Stimulated activated naive CD8-positive, alpha-beta T cell treated with anti-CD3 and anti-CD28 coated beads, Interleukin-15, Interleukin-2, amounts not matched to agents 100 U/mL and 50 U/mL, for 24 hours (primary cell): ENCODE measurements at regions not wholly inside any gene's neighbourhood (a gene's known extent, or its start where the extent isn't known, plus 50 kb on each side); places are given as distances from the start of the nearest gene placed in this dataset.

Experiments used
- ATAC-seq: fragments of 150-1000 bp; cut with Tn5 transposase; one replicate; pipeline ENCODE4 v1.10.0; 2021
- DNase-seq: peaks from one replicate; pipeline ENCODE4 v3.0.0; 2021

DNA sequence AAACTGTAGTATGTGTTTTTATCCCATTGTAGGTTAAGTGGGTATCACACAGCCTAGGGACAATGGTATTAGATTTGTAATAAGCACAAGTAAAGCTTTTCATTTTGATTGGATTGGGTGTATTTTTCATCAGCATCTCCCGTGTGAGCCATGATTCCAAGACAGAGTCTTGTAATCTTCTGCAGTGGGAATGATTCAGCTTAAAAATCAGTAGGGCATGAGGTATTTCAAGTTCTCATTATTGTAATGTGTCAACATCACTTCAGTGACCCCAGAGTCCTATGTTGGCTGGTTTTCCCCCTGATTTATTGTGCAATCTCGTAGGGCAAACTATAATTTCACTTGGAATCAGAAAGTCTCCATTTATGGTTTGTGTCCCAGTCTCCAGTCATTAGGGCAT, 833.2 kb upstream of the RBFOX1 start:
- no peak for DNase-seq
- ATAC-seq: no peak

DNA sequence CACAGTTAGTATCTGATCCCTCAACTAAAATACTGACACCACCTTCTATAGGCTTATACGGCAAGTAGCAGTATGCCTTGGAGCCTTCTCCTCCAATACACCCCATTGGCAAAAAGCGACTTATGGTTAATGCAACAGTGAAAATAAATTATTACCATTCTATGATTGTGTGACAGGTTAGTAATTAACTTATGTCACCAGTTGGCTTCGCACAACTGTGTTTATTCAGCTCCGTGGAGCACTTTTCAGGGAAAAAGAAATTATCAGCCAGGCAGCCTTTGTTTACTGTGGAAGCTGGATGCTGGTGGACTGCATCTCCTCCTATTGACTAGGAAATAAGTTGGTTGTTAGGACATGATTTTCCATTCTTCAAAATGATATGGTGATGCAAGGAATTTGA, 833.8 kb upstream of the RBFOX1 start:
- DNase-seq (no peak), ATAC-seq (no peak)

- DNase-seq (no peak), ATAC-seq (no peak)
Measured at GRCh38 chr16:6496996-6497395, 835.6 kb upstream of the RBFOX1 start.

DNA sequence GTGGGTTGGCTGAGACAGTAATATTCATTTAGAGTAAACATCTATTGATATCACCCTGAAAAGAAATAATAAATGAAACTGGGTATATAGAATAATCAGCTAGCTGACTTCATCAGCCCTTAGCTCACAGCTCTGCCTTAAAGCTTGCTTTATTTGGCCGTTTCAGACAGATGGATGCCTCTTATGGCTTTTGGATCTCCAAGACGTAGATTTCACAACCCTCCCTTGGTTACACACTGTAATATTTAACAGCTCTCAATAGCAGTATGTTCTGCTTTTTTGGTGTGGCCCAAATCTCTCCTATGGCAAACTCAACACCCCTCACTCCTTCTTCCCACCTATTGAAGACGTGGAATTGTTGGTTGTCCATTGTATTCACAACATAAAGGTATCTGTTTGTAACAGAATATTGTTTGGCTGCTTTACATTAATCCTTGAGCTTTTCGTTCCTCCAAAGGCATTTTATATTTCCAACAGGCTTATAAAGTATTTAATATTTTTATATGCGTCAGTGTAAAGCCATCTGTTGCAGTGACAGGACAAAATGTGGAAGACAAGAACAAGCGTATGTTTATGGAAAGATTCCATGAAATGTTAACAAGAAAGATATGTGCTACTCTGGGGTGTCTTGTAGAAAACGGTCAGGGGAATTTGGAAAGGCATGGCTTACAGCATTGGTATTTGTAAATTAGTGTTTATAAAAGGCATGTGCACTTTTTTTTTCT, 837.0 kb upstream of the RBFOX1 start:
- ATAC-seq (no peak), DNase-seq (no peak)

GRCh38 chr16:6494716-6495115, 837.9 kb upstream of the RBFOX1 start:
- ATAC-seq (no peak), DNase-seq (no peak)

GRCh38 chr16:6493555-6493954, 839.1 kb upstream of the RBFOX1 start:
- no peak for ATAC-seq
- DNase-seq: no peak

DNA sequence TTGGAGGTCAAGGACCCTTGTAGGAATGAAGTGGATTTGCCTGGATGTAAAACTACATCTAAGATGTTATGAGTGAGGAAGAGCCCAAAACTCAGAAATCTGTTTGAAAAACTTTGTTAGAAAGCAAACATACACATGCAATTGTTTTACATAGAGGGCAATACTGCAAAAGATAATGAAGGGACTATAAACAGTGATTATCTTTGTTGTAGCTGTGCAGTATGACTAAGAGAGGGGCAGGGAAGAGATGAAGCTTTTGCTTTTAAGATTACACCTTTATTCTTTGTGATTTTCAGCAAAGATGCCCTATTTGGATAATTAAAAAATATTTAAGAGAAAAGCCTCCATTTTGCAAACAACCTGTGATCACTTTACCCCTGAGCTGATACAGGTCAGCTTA, 839.9 kb upstream of the RBFOX1 start:
- DNase-seq: no peak
- no peak for ATAC-seq

- DNase-seq: no peak
- ATAC-seq: no peak
Measured at GRCh38 chr16:6484935-6485334, 847.7 kb upstream of the RBFOX1 start.

DNA sequence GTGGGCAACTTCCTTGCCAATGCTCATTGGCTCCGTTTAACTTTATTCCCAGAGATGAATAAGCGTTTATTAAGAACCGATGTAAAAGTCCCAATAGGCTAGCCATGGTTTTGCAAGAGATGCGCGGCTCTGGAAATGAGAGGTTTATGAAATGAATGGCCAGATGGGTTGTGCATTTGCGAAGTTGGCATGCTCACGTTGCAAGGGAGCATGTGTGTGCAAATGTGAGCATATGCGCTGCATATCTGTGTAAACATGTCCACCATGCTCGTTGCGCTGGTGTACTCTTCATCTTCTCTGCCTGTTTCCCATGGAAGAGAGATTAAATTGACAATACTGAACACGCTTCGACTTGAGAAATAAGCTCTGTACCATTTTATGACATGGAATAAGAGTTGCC, 848.6 kb upstream of the RBFOX1 start:
- DNase-seq: no peak
- ATAC-seq: no peak

- DNase-seq: no peak
- no peak for ATAC-seq
Measured at GRCh38 chr16:6483469-6484033, 849.1 kb upstream of the RBFOX1 start.

- ATAC-seq: no peak
- no peak for DNase-seq
Measured at GRCh38 chr16:6482696-6483468, 849.8 kb upstream of the RBFOX1 start.

DNA sequence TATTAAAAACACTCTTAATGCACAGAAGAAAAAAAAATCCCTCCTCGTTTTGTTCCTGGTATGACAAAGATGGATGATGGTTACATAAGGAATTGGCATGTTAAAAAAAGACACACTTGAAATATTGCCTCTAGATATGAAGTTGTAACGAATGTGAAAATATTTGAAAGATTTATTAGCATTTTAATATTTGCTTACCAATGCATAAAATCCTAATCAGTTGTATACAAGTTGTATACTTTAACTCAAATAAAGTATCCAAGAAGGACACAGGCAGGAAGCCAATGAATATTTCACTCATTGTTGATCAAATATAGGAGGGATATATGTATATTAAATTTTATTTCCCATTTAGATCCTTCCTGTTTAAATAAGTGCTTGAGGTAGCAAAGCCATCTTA, 850.8 kb upstream of the RBFOX1 start:
- DNase-seq (no peak), ATAC-seq (no peak)

GRCh38 chr16:6453742-6454141, 878.9 kb upstream of the RBFOX1 start:
- no peak for DNase-seq
- ATAC-seq: no peak

- no peak for DNase-seq
- no peak for ATAC-seq
Measured at GRCh38 chr16:6447021-6447790, 885.4 kb upstream of the RBFOX1 start.

- ATAC-seq (no peak), DNase-seq (no peak)
Measured at GRCh38 chr16:6446370-6446769, 886.3 kb upstream of the RBFOX1 start.

DNA sequence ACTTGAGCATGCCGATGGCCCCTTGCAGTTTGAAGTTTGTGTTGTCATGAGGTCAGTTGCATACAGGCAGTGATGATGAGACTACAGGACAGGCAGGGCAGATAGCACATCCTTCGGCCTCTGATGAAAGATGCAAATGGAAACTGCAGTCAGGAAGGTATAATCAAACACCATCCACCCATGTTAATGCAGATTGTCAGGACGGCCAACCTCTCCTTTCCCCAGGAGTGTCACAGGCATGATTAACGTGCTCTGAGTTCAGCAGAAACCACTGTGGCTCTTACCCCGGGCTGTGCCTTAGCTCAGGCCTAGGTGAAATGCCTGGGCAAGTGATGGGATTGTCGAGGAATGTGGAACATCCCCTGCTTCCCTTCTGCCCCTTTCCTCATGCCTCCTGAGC, 893.5 kb upstream of the RBFOX1 start:
- ATAC-seq: no peak
- DNase-seq: no peak

- ATAC-seq: no peak
- DNase-seq: no peak
Measured at GRCh38 chr16:6428861-6429260, 903.8 kb upstream of the RBFOX1 start.

- ATAC-seq (no peak), DNase-seq (no peak)
Measured at GRCh38 chr16:6427621-6428020, 905.0 kb upstream of the RBFOX1 start.

DNA sequence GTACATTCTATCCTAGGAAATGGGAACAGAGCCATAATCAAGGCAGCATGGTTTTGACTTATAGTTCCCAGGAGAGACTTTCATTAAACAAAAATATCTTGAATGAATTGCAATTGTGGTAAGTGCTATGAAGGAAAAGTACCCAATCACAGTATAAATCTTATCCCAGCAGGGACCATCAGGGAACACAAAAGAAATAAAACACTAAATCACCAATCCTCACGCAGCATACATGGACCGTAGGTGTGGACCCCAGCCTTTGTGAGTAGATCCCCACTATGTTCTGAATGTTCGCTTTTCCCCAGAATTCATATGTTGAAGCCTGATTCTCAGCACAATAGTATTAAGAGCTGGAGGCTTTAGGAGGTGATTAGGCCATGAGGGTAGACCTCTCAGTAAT, 925.0 kb upstream of the RBFOX1 start:
- ATAC-seq (no peak), DNase-seq (no peak)

GRCh38 chr16:6406028-6406427, 926.6 kb upstream of the RBFOX1 start:
- DNase-seq (no peak), ATAC-seq (no peak)

- ATAC-seq (no peak), DNase-seq (no peak)
Measured at GRCh38 chr16:6382924-6383459, 949.7 kb upstream of the RBFOX1 start.

DNA sequence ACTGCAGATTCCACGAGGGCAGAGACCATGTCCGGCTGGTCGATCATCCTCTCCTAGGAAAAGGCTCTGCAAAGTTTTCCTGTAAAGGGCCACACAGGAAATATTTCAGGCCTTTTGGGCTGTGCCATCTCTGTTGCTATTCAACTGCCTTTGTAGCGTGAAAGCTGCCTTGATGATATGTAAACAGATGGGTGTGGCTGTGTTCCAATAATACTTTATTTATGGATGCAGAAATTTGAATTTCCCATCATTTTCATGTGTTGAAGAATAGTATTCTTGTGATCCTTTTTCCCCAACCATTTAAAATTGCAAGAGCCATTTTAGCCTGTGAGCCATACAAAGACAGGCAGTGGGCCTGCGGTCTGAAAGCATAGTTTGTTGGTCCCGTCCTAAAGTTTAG, 950.7 kb upstream of the RBFOX1 start:
- ATAC-seq (no peak), DNase-seq (no peak)

GRCh38 chr16:6377956-6378355, 954.7 kb upstream of the RBFOX1 start:
- no peak for ATAC-seq

More at GRCh38 chr16:6377956-6378355, 954.7 kb upstream of the RBFOX1 start:
- no peak for DNase-seq
